ENCODE measurements at regions not wholly inside any gene's neighbourhood (a gene's known extent, or its start where the extent isn't known, plus 50 kb on each side); places are given as distances from the start of the nearest gene placed in this dataset.

GRCh38 chr12:47410862-47411261 is 295.0 kb downstream of the RPAP3 start (continued):
- TF ChIP-seq ZNF592 (IDR thresholded peaks at IDR 0.05) (no peak), EED (IDR thresholded peaks at IDR 0.05; ENCODE audit: low read depth) (no peak)

- ChIA-PET RAD21 (ENCODE audit: unreplicated experiment) (no interaction called here), POLR2A (no interaction called here), CTCF (interaction anchor here (1.2 to 1.5 kb wide), 4 partner anchors 13 to 390 kb away, joined by 3 to 7 read pairs (median 4); no protein-coding TSS in a partner anchor), SMC1A (ENCODE audit: uncharacterized antibody, unreplicated experiment) (interaction anchor here (0.5 to 1.3 kb wide), 4 partner anchors 11 to 376 kb away, joined by 3 read pairs; no protein-coding TSS in a partner anchor)
- in situ Hi-C loops (cut with MboI) (no loop called here), intact Hi-C loops (cut with micrococcal nuclease; ENCODE audit: unreplicated experiment) (no loop called here)
- H3K9ac ChIP-seq (ENCODE audit: control insufficient read depth, insufficient read depth, low read length) = no peak overlapping the region
- H3K27me3 ChIP-seq (replicated peaks in 1 of 2; ENCODE audit: control insufficient read depth in 2 of 2, insufficient read depth in 2 of 2, low read length in 1 of 2) = no peaks in the 10 kb centered on the region; a peak in 1 of 4 replicates
- H3K79me2 ChIP-seq (ENCODE audit: control insufficient read depth, insufficient read depth, low read length) = no peaks in the 10 kb centered on the region
- no peaks in the 10 kb centered on the region for H3K4me1 ChIP-seq (ENCODE audit: control insufficient read depth, insufficient read depth, low read length)
- no peak for FAIRE-seq
- H4K20me1 ChIP-seq (ENCODE audit: control insufficient read depth, insufficient read depth) = no peaks in the 10 kb centered on the region
- TF ChIP-seq MYC (IDR thresholded peaks at IDR 0.05; ENCODE audit: insufficient read depth, insufficient read length, insufficient replicate concordance, low read length, severe bottlenecking) (no peak), STAT1 (conservative IDR thresholded peaks at IDR 0.05) (no peak), KDM1A (IDR thresholded peaks at IDR 0.05; ENCODE audit: borderline replicate concordance) (no peak), SREBF1 (IDR thresholded peaks at IDR 0.05; ENCODE audit: low read length) (no peak), FOXM1 (IDR thresholded peaks at IDR 0.05; ENCODE audit: low read depth, low read length) (no peak), POU2F2 (IDR thresholded peaks at IDR 0.05; ENCODE audit: borderline replicate concordance, low read depth, low read length) (no peak), BRCA1 (IDR thresholded peaks at IDR 0.05; ENCODE audit: low read depth, low read length) (no peak), ZBTB33 (IDR thresholded peaks at IDR 0.05) (no peak), CHD4 (IDR thresholded peaks at IDR 0.05) (no peak), NRF1 (conservative IDR thresholded peaks at IDR 0.05; ENCODE audit: low read depth, low read length) (no peak), RBBP5 (conservative IDR thresholded peaks at IDR 0.05) (no peak), PAX5 (IDR thresholded peaks at IDR 0.05; ENCODE audit: borderline replicate concordance, low read depth, low read length) (no peak), IRF3 (IDR thresholded peaks at IDR 0.05) (no peak), NR2C2 (IDR thresholded peaks at IDR 0.05; ENCODE audit: borderline replicate concordance, control insufficient read depth, insufficient read length, low read depth) (no peak), IRF4 (IDR thresholded peaks at IDR 0.05; ENCODE audit: low read depth, low read length) (no peak), MAX (IDR thresholded peaks at IDR 0.05; ENCODE audit: low read depth, low read length) (no peak)
- DNase-seq (ENCODE audit: low read depth, low spot score) = no peak
- ATAC-seq = no peak
- H3K4me2 ChIP-seq (ENCODE audit: control insufficient read depth, insufficient read depth) = no peak overlapping the region
- H3K4me3 ChIP-seq = no peak overlapping the region
- no TSS peak for BruUV-seq (replicated peaks)
- no peak overlapping the region for H2AFZ ChIP-seq (ENCODE audit: control insufficient read depth, low read depth, low read length)
- no peaks in the 10 kb centered on the region for H3K9me3 ChIP-seq (replicated peaks; ENCODE audit: control insufficient read depth, insufficient read depth, low read length)
- H3K36me3 ChIP-seq (ENCODE audit: control insufficient read depth in 2 of 2, insufficient read depth in 2 of 2, low read length in 1 of 2) = no peaks in the 10 kb centered on the region
- H3K27ac ChIP-seq (ENCODE audit: control insufficient read depth, insufficient read depth) = no peak overlapping the region
Observed at GRCh38 chr12:47410383-47410782, 295.4 kb downstream of the RPAP3 start.

All from GM12878 (cell line).